HG02678 (cell line): ENCODE measurements at regions not wholly inside any gene's neighbourhood (a gene's known extent, or its start where the extent isn't known, plus 50 kb on each side); places are given as distances from the start of the nearest gene placed in this dataset.

ENCODE experiments used
- ATAC-seq: cut with Tn5 transposase; IDR thresholded peaks from one replicate; pipeline ENCODE4 v1.9.1; 2021; ENCODE audit warnings: mild to moderate bottlenecking, moderate library complexity; ENCODE audit not compliant: unreplicated experiment

GRCh38 chr14:98949481-98950135 lies 322.4 kb downstream of the BCL11B start:
- ATAC-seq, result no peak

- no peak for ATAC-seq
These were observed 321.6 kb downstream of the BCL11B start for GRCh38 chr14:98950353-98950895.

DNA sequence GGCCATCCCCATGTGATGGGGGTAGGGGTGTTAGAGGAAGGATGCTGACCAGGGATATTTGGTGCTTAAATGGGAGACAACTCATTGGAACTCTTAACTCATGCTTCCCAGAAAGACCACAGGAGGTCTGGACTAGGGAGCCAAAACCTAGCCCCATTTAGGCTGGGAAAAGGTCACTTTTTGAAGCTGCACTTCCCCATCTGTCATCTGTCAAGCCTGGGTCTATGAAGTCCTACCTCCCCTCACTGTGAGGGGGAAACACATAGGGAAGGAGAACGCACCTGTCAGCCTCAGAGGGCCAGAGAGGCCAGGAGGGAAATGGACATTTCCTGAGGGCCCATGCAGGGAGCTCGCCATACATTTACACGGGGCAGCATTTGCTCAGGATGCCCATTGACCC lies 321.0 kb downstream of the BCL11B start:
- ATAC-seq, result no peak

DNA sequence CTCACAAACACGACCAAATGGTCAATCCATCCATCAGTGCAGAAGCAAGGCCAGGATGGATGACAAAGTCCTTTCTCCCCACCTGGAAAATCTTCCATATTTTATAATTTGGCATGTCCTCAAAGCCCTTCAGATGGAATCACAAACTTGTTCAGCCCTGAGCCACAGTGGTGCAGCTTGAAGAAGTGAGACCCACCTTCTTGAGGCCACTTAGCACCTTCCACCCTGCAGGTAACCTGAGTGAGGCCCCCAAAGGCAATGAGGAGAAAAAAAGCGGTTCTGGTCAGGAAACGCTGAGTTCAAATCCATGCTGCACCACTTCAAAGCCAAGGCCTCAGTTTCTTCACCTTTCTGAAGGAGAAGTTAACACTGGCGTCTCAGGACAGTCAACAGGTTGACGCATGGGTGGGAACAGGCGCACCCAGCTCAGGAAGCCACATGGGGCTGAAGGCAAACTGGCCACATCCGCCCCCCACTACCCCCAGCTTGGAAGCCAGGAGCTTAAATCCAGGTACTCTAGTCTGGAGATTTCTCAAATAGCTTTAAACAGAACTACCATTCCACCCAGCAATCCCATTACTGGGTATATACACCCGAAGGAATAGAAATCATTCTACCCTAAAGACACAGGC lies 320.4 kb downstream of the BCL11B start:
- ATAC-seq, result no peak

GRCh38 chr14:98952593-98953350 lies 319.2 kb downstream of the BCL11B start:
- no peak for ATAC-seq

DNA sequence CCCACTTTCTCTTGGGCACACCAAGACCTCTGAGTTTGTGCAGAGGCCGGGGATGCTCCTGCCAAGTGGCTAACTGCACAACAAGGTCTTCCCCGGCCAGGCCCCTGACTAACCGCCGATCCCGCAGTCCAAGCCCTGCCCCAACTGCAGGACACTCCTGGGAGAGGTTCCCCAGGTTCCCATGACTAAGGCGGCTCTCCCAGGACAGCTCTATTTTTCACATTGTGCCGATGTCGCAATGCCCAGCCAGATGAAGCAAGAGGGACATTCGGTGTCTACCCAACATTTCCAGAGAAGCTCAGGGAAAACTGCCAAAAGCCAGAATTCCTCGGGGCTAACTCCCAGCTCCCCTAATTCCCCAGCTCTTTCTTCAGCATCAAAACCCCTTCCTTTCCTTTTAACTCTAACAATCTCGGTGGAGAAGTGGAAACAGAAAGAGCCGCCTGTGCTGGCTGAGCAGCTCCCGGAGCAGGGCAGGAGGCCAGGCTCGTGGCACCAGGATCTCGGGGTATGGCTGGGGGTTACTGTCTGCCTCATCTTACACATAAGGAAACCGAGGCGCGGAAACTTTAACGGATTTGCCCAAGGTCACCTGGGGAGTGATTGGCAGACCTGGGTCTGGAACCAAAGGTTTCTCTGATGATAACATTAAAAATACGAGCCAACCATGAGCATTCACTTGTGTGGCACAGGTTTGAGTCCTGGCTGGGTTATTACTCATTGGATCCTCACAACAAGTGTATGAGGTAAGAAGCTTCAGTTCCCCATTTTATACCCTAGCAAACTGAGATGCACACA lies 318.2 kb downstream of the BCL11B start:
- ATAC-seq, result no peak

DNA sequence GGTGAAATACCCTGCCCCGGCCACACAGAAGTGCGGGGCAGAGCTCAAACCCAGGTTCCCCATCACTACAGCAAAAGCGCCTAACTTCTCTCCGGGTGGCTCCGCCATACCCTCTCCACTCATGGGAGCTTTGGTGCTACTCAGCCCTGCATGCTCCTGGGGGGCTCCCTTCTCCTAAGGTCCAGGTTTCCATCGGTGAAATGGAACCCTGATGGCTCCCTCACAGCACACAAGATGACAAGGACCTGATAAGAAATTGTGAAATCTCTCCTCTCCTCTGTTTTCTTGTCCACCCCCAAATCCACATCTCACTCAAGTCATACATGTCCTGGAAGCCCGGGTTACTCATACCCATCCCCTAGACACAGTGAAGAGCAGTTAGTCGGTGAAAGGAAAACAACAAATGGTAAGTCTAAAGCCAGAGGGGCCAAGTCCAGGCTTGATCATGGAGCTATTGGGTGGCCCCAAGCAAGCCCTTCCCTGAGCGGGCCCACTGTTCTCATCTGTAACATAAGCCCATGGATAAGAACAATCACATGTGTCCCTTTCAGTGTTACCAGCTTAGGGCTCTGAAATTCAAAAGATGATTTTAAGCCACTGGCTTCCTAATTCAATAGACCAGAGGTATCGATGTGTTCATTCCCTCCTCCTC lies 317.5 kb downstream of the BCL11B start:
- no peak for ATAC-seq

DNA sequence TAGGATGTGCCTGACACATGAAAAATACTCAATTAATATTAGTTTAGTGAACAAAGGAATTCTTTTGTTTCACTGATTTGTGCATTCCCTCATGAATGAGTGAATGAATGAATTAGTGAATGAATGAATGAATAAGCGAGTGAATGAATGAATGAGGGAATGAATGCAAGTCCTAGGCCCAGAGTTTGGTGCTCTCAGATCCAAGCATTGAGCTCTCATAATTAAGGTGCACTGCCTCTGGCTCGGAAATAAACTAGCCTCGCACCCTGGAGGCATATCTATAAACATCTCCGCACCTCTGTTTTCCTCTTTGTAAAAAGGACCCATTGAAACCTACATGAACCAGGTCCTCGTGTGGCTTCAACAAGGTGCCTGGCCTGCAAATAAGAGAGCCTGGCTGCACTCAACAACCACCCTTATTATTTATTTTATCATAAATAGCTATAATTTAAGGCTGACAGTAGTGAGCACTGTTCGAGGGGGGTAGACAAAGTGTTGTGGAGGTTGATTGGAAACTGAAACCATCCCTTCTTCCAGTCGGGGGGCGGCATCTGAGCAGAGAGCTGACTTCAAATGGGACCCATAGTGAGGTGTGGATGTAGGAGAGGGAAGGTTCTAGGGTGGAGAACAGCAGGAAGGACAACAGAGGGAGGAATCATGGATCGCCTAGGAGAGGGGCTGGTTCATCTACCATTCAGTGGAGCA lies 316.8 kb downstream of the BCL11B start:
- no peak for ATAC-seq

DNA sequence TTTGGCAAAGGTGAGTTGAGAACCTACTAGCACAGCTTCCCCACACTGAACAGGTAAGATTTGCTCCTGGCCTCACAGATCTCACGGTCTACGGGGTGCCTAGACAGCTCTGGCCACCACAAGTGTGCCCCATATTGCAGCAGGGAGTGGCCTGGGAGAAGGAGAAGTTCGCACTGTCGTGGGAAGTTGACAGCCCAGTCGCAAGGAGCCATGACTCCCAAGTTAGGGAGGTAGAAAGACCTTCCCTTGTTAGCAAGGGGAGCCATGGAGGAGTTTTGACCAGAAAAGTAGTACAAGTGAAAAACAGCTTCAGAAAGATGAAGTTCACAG lies 316.3 kb downstream of the BCL11B start:
- no peak for ATAC-seq

DNA sequence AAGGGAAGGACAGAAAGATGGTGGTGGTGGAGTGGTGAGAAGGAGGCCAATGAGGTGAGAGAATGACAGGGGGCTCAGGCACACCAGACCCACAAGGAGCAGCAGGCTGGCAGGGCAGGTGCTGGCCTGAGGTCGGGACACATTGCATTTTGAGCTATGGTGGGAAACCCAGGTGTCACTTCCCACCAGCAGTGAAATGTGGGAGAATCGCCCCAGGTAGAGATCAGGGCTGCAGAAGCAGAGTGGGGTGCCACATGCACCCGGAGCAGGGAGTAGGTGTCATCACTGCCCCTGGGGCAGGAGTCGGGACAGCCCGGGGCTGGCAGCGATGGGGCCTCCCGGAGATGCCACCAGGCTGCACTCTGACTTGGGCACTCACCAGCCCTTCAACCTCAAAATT lies 315.8 kb downstream of the BCL11B start:
- ATAC-seq, result no peak

GRCh38 chr14:98956661-98957060 lies 315.3 kb downstream of the BCL11B start:
- ATAC-seq, result no peak

DNA sequence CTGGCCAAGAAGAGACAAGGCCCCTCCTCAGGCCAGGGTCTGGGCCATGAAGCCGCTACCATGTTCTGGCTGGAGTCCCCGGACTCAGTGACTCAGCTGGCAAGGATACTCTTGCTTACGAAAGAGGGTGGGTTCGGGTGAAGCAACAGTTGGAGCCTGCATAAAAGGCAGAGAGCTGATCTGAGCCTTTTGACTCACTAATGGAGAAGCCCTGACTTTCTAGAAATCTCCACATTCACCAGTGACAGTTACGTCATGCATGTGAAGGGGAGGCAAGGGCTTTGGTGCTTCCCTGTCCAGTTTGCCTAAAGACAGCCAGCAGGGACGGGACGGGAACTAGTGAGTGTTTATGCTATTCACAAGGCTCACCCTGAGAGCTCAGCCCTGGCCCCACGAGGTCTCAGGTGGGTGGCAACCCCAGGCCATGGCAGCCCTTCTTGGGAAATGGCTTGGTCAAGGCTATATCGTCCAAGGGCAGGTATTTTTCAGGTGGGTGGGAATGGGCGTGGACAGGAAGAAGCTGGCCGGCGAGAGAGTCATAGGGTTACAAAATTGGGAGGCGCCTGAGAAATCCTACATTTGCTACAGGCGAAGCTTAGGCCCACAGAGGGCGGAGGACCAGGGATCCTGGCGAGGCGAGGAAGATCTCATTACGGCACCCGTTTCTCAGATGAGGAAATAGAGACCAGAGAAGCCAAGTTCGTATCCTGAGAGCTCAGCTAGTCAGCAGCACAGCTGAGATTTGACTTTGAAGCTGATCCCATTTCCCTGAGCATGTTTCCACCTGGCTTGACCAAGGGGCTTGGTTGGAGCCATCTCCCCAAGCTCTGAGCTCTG lies 314.6 kb downstream of the BCL11B start:
- no peak for ATAC-seq

- no peak for ATAC-seq
These were observed 313.9 kb downstream of the BCL11B start for GRCh38 chr14:98958048-98958631.

- no peak for ATAC-seq
These were observed 313.4 kb downstream of the BCL11B start for GRCh38 chr14:98958632-98959031.

GRCh38 chr14:98959410-98959809 lies 312.6 kb downstream of the BCL11B start:
- no peak for ATAC-seq

DNA sequence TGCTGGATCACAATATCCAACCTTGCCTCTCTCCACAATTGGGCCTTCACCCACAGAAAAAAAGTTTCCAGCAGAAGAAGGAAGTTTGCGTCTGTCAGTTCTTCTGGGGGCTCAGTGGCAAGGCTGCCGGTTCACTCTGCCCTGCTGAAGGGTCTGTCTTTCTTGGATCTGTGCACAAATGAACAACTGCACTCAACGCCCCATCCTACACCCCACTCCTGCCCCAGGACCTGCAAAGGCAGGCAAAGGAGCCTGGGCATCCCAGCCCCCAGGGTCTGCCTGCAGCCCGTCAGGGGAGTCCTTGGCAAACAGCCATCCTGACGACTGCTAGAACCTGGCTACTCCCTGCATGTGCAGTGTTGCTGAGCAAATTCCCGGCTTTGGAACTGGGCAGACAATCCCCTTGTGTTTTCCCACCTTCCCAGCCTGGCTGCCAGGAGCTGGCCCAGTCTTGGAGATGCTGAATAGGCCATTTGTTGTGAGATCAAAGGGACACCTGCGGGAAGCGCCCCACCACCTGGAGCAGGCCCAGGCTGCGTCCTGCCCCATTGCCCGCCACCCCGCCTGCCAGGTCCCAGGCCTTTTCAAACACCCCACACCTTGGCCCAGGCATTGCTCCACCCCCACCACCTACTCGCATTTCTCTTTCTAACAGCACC lies 311.9 kb downstream of the BCL11B start:
- no peak for ATAC-seq

DNA sequence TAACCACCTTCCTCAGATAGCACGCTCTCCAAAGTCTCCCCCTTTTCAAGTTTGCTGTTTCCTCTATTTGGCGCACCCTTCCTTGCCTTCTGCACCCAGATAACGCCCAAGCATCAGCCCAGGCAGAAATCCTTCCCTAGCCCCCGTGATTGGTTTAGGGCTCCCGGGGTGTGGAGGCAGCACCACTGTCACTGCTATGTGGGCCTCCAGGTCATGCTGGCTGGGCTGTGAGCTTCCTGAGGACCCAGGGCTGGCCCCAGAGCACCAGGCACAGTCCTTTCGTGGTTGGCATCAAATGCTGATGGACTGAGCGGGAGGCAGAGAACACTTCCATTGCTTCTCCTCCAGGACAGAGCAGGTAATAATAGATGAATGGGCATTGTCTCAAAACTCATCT lies 311.4 kb downstream of the BCL11B start:
- no peak for ATAC-seq

GRCh38 chr14:98961191-98961590 lies 310.8 kb downstream of the BCL11B start:
- ATAC-seq, result no peak
